GM19240 (cell line): ENCODE measurements at regions not wholly inside any gene's neighbourhood (a gene's known extent, or its start where the extent isn't known, plus 50 kb on each side); places are given as distances from the start of the nearest gene placed in this dataset.

ENCODE experiments used
- DNase-seq: peaks from one replicate; pipeline ENCODE4 v3.0.0; 2011; ENCODE audit warnings: low spot score; ENCODE audit not compliant: insufficient read length

GRCh38 chr18:10056506-10056905 lies 142.7 kb downstream of the VAPA start:
- no peak for DNase-seq

- DNase-seq: no peak
Observed at GRCh38 chr18:10057401-10057893, 143.6 kb downstream of the VAPA start.

GRCh38 chr18:10057894-10058791 lies 144.3 kb downstream of the VAPA start:
- DNase-seq: no peak

- DNase-seq: no peak
Observed at GRCh38 chr18:10059610-10060468, 146.0 kb downstream of the VAPA start.

- no peak for DNase-seq
Observed at GRCh38 chr18:10060469-10060782, 146.6 kb downstream of the VAPA start.

GRCh38 chr18:10060841-10061240 lies 147.0 kb downstream of the VAPA start:
- no peak for DNase-seq

GRCh38 chr18:10061566-10062140 lies 147.8 kb downstream of the VAPA start:
- DNase-seq: no peak

GRCh38 chr18:10062302-10063300 lies 148.8 kb downstream of the VAPA start:
- DNase-seq: no peak

- no peak for DNase-seq
Observed at GRCh38 chr18:10063489-10063888, 149.7 kb downstream of the VAPA start.

GRCh38 chr18:10064267-10064666 lies 150.5 kb downstream of the VAPA start:
- no peak for DNase-seq

- DNase-seq: no peak
Observed at GRCh38 chr18:10065296-10065695, 151.5 kb downstream of the VAPA start.

GRCh38 chr18:10067670-10068659 lies 154.1 kb downstream of the VAPA start:
- DNase-seq: no peak

GRCh38 chr18:10068766-10069567 lies 155.2 kb downstream of the VAPA start:
- DNase-seq: no peak

GRCh38 chr18:10070561-10071000 lies 156.8 kb downstream of the VAPA start:
- DNase-seq: no peak

- no peak for DNase-seq
Observed at GRCh38 chr18:10072671-10073175, 158.9 kb downstream of the VAPA start.

GRCh38 chr18:10074110-10074509 lies 160.3 kb downstream of the VAPA start:
- no peak for DNase-seq

GRCh38 chr18:10074728-10075127 lies 160.9 kb downstream of the VAPA start:
- no peak for DNase-seq

- DNase-seq: no peak
Observed at GRCh38 chr18:10076502-10077030, 162.8 kb downstream of the VAPA start.
